ENCODE measurements at regions not wholly inside any gene's neighbourhood (a gene's known extent, or its start where the extent isn't known, plus 50 kb on each side); places are given as distances from the start of the nearest gene placed in this dataset.

DNA sequence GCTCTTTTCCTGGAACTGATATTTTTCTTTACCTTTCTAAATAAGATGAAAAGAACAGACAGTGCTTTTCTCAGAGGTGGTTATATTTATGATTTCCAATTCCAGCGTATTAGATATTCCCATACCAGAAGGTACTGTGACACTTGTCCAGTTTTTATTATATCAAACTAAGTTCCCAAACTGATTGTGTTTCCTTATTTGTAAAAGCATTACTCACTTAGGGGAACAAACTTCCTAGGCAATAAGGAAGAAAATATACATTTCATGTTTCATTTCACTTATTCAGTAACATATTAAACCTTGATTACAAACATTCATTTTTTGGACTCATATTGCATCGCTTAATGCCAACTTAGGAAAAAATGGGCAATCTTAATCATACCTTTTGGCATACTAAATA, 1480.0 kb upstream of the NUDT12 start:
- TF ChIP-seq, protein P1, sequence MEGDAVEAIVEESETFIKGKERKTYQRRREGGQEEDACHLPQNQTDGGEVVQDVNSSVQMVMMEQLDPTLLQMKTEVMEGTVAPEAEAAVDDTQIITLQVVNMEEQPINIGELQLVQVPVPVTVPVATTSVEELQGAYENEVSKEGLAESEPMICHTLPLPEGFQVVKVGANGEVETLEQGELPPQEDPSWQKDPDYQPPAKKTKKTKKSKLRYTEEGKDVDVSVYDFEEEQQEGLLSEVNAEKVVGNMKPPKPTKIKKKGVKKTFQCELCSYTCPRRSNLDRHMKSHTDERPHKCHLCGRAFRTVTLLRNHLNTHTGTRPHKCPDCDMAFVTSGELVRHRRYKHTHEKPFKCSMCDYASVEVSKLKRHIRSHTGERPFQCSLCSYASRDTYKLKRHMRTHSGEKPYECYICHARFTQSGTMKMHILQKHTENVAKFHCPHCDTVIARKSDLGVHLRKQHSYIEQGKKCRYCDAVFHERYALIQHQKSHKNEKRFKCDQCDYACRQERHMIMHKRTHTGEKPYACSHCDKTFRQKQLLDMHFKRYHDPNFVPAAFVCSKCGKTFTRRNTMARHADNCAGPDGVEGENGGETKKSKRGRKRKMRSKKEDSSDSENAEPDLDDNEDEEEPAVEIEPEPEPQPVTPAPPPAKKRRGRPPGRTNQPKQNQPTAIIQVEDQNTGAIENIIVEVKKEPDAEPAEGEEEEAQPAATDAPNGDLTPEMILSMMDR (conservative IDR thresholded peaks at IDR 0.05 in 1 of 2, IDR thresholded peaks at IDR 0.05 in 1 of 2; ENCODE audit: extremely low read depth in 1 of 2, insufficient read depth in 1 of 2, low read depth in 1 of 2, low read length in 2 of 2), result no peak
- no peak for TF ChIP-seq EZH2 (IDR thresholded peaks at IDR 0.05; ENCODE audit: borderline replicate concordance, low read length)

Measured in mammary epithelial cell (primary cell).